DOHH2 (cell line): ENCODE measurements at regions not wholly inside any gene's neighbourhood (a gene's known extent, or its start where the extent isn't known, plus 50 kb on each side); places are given as distances from the start of the nearest gene placed in this dataset.

ENCODE experiments used
- H3F3A ChIP-seq: fragments of 200-600 bp; sonication (generic), shearing (Covaris generic); 2 replicates; pipeline ENCODE4 v1.6.0; 2016; ENCODE audit warnings: antibody characterized with exemption, mild to moderate bottlenecking; ENCODE audit not compliant: control insufficient read depth, insufficient read depth
- H3K27ac ChIP-seq: fragments of 200-600 bp; sonication (generic); 2 replicates; pipeline ENCODE4 v1.5.1; 2014; ENCODE audit warnings: low read depth, mild to moderate bottlenecking, low read length, moderate library complexity
- H3K27me3 ChIP-seq: fragments of 200-600 bp; sonication (generic); 2 replicates; pipeline ENCODE4 v1.6.1; 2014; ENCODE audit warnings: mild to moderate bottlenecking, low read length, mixed read lengths; ENCODE audit not compliant: control insufficient read depth
- H3K36me3 ChIP-seq: fragments of 200-600 bp; sonication (generic); 2 replicates; pipeline ENCODE4 v1.6.1; 2014; ENCODE audit warnings: mild to moderate bottlenecking, low read length, moderate library complexity, mixed read lengths; ENCODE audit not compliant: control insufficient read depth
- H3K4me1 ChIP-seq: fragments of 200-600 bp; sonication (generic); 2 replicates; pipeline ENCODE4 v1.6.1; 2014; ENCODE audit warnings: mild to moderate bottlenecking, low read length, mixed read lengths; ENCODE audit not compliant: control insufficient read depth
- H3K4me2 ChIP-seq: fragments of 200-600 bp; sonication (generic); 2 replicates; pipeline ENCODE4 v1.6.0; 2014; ENCODE audit warnings: mild to moderate bottlenecking, low read length, moderate library complexity
- H3K4me3 ChIP-seq: fragments of 200-600 bp; sonication (generic); 2 replicates; pipeline ENCODE4 v1.5.1; 2014; ENCODE audit warnings: mild to moderate bottlenecking, low read length, mixed read lengths
- H3K79me2 ChIP-seq: fragments of 200-600 bp; sonication (generic); 2 replicates; pipeline ENCODE4 v1.6.1; 2014; ENCODE audit warnings: mild to moderate bottlenecking, low read length, mixed read lengths; ENCODE audit not compliant: control insufficient read depth
- H3K9me2 ChIP-seq: fragments of 200-600 bp; sonication (generic); replicated peaks from 2 replicates; pipeline ENCODE4 v1.6.1; 2014; ENCODE audit warnings: mild to moderate bottlenecking, low read length, mixed read lengths; ENCODE audit not compliant: control insufficient read depth
- H3K9me3 ChIP-seq: fragments of 200-600 bp; sonication (generic); 2 replicates; pipeline ENCODE4 v1.6.1; 2014; ENCODE audit warnings: antibody characterized with exemption, low read length, mixed read lengths; ENCODE audit not compliant: control insufficient read depth, insufficient read depth
- H4K20me1 ChIP-seq: fragments of 200-600 bp; sonication (generic); 2 replicates; pipeline ENCODE4 v1.6.0; 2014; ENCODE audit warnings: low read depth, mild to moderate bottlenecking, antibody characterized with exemption, low read length, moderate library complexity; ENCODE audit not compliant: control insufficient read depth, insufficient read depth
- EZH2phosphoT487 ChIP-seq: fragments of 200-600 bp; sonication (generic); IDR thresholded peaks from 2 replicates; pipeline ENCODE4 v1.6.1; 2017; ENCODE audit warnings: borderline replicate concordance, mild to moderate bottlenecking, antibody characterized with exemption, low read length, moderate library complexity, mixed read lengths
- TF ChIP-seq, protein P1 (sequence below): fragments of 200-600 bp; sonication (generic); IDR thresholded peaks from one replicate; pipeline ENCODE4 v1.5.1; 2014; ENCODE audit warnings: antibody characterized with exemption, mild to moderate bottlenecking, low read depth, low read length; ENCODE audit not compliant: poor library complexity, severe bottlenecking

DNA sequence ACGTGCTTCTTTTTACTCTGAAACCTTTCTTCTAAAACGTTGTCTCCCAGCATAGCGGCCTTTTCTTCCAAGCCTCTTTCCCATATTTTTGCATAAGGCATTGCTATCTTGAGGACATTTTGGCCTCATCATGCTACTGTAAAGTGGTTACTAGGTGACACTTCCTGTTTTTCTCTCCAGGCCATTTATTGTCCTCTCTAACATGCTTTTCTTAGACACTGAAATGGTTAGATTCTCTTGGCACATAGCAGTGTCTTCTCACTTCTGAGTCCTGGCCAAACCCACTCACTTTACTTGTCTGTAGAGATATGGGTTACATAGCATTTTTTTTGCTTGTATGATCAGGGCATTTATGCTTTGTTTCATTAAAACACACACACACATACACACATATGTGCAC, 50.1 kb upstream of the KCNH7 start:
- Histone ChIP-seq H3K9me3 (no peaks in the 10 kb centered on the region), H3K27me3 (no peaks in the 10 kb centered on the region), H3K27ac (no peak overlapping the region), H4K20me1 (no peaks in the 10 kb centered on the region), H3K36me3 (no peaks in the 10 kb centered on the region), H3K4me2 (no peak overlapping the region), H3K9me2 (no peaks in the 10 kb centered on the region), H3K4me1 (no peaks in the 10 kb centered on the region), H3K4me3 (no peak overlapping the region), H3K79me2 (no peaks in the 10 kb centered on the region), H3F3A (no peaks in the 10 kb centered on the region)
- TF ChIP-seq, protein P1, sequence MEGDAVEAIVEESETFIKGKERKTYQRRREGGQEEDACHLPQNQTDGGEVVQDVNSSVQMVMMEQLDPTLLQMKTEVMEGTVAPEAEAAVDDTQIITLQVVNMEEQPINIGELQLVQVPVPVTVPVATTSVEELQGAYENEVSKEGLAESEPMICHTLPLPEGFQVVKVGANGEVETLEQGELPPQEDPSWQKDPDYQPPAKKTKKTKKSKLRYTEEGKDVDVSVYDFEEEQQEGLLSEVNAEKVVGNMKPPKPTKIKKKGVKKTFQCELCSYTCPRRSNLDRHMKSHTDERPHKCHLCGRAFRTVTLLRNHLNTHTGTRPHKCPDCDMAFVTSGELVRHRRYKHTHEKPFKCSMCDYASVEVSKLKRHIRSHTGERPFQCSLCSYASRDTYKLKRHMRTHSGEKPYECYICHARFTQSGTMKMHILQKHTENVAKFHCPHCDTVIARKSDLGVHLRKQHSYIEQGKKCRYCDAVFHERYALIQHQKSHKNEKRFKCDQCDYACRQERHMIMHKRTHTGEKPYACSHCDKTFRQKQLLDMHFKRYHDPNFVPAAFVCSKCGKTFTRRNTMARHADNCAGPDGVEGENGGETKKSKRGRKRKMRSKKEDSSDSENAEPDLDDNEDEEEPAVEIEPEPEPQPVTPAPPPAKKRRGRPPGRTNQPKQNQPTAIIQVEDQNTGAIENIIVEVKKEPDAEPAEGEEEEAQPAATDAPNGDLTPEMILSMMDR: no peak
- TF ChIP-seq EZH2phosphoT487: no peak
